ENCODE measurements at regions not wholly inside any gene's neighbourhood (a gene's known extent, or its start where the extent isn't known, plus 50 kb on each side); places are given as distances from the start of the nearest gene placed in this dataset.

DNA sequence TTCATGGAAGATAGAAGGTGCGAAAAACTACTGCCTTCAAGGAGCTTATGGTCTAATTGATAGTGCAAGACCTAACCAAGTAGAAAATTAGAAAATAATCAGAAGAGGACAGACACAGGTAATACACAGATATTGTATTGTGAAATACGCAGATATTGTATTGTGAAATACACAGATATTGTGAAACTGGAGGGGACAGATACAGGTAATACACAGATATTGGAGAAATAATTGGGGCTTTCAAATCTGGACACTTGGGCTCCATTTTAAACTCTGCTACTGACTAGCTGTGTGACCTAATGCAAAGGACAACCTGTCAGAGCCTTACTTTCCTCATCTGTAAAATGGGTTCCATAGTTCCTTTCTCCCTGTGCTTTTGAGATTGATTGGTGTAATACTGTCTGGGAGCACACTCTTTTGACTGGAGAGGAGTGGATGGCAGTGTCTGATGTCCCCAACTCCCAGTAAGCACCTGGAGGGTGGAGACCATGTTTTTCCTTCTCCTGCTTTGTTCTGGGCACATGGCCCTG, 272.8 kb downstream of the TLE3 start:
- no peak for DNase-seq

DNA sequence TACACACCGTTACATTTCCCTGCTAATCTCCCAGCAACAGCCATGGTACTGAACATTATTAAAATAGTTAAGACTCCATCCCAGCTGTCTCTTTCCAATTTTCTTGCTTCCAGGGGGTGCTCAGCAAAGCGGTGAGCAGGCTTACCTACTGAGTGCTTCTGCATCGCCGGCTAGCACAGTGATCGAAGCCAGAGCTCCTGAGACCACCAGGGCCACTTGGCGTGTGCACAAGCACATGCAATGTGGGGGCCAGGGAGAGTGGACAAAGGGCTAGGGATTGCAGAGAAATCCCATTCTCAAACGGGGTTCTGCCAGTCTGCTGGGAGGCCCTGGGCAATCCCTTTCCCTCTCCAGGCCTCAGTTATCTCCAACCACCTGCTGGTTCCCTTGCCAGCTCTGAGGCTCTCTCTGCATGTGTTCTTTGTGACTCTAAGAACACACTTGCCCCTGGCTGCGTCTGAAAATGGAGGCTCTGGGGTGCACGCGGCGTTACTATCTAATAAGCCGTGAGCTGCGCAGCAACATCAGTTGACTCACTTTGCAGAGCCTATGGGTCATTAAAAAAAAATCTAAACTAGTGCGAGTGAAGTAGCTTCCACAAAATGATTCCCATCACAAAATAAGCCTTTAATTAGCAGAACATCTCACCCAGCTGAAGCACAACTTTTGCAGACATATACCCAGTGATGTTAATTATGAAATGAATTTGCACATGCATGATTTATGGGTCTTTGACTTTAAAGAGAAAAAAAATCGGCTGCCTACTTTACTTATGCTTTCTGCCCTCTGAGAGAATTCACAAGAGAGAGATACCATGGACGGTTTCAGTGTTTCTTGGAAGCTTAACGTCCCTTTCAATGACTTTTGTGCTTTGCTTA, 271.5 kb downstream of the TLE3 start:
- no peak for DNase-seq

- no peak for DNase-seq
Measured at GRCh38 chr15:69826819-69827175, 270.9 kb downstream of the TLE3 start.

DNA sequence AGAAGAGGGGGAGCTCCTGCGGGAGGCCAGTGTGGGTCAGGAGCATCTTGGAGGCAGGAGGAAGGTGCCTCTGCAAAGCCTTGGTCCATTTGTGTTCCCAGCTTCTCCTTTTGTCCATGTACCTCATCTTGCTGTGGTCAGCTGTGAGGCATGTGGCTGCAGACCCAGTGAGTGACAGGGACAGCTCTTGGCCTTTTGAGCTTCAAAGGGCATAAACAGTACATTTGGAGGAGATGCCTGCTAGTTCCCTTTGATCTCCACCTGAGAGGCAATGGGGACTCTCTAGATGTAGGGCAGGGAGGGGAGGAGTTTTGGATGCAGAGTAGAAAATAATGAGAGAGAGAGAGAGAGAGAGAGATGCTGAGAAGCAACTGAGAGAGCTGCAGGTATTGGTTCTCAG, 270.0 kb downstream of the TLE3 start:
- no peak for DNase-seq

DNA sequence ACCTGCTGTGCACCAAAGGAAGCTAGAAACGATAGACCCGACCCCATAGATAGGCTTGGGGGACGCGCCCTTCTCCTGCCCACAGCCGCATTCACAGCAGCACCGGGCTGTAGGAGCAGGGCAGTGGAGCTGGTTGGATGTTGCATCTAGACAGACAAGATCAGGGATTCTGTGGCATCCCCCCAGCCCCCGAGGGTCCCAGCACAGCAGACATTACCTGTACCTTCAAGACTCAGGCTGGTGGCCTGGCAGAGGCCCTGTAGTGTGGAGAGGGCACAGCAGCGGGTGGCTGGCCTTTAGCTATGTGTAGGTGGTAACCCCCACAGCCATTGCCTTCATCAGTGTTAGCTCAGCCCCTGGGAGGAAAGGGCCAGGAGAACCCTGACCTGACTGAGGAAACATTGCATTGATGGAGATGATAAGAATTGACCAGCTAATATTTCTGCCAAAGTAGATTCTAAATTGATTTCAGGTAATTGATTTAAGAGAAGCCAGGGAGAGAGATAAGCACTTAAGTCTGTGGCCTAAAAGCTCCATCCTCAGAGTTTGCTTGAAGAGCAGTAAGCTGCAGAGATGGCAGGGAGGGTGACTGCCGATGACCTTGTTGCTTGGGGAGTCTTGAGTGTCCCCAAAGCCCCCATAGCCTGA, 269.4 kb downstream of the TLE3 start:
- no peak for DNase-seq

DNA sequence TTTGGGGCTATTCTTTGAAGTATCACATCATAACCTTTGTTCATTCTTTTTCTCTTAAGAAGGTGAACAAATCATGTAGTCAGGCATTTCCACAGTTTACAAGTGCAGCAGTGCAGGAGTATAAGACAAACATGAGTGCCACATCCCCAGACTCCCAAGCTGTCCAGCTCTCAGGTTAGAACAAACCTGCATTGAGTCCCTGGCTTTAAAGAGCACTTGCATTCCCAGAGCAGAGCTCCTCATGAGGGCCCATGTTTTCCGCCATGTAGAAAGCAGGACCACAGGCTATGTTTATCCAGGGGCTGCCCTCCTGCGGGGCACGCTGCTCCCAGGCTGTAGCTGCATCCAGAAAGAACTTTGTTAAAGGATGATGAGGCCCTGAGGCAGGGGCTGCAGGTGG, 267.7 kb downstream of the TLE3 start:
- no peak for DNase-seq

GRCh38 chr15:69830430-69830829, 267.3 kb downstream of the TLE3 start:
- no peak for DNase-seq

DNA sequence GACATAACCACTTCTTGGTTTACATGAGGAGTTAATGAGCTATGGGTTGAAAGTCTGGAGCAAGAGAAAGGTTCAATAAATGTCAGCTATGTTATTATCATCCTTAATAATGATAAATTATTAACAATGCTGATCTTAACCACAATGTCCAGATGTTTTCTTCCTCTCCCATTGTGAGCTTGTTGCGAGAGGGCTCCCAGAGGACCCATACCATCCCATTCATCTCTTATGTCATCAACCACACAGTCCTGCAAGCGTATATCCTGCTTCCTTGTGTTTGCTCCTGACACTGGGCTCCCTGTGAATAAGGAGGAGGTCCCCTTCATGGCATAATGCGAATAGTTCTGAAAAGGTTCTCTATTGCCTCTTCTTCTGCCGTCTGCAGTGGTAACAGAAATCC, 266.8 kb downstream of the TLE3 start:
- no peak for DNase-seq

DNA sequence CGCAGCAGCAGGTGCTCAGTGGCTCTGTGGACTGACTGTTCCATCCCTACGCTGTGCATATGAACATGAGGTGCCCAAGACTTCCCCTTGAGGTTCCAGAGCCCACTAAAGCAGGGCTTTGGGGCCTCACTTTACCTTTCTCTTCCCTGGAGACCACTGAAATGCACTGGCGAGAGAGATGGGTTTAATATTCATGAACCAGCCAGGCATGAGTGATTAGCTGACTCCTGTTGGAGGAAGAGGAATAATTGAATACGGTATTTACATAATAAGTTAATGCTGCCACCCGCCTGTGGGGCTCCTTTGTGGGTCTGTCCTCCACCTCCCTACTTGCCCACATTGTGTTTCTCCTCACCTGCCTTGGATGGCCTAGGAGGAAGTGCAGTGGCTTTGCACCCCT, 263.4 kb downstream of the TLE3 start:
- no peak for DNase-seq

- DNase-seq: no peak
Measured at GRCh38 chr15:69834761-69835160, 263.0 kb downstream of the TLE3 start.

GRCh38 chr15:69836048-69836447, 261.7 kb downstream of the TLE3 start:
- no peak for DNase-seq

DNA sequence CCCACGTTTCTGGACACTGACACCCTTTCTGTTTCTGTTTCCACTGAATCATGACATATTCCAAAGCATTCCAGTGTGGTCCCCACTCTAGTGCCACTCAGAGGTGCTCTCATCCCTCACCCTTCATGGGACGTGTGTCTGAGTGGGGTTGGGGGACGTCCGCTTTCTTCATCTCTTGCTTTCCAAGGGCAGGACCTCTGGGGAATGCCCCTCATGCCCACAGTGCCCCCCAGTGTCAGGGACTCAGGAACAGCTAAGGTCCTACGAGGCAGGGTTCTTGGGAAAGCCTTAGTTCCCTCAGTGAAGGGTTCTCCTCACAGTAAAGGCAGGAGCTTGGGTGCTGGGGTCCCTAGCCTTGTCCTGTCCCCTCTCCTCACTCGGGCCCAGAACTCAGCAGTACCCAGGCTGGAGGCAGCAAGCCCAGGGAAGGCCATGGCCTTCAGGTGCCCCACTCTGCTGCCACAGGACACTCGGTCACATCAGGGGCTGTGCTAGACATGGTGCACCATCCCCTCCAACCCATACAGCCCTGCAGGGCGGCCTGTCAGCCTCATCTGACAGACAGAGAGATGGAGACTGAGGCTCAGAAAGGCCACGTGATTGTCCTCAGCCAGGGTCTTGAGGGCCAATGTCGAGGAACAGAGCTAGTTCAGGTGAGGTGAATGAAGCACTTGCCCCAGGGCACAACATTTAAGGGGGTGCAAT, 261.0 kb downstream of the TLE3 start:
- no peak for DNase-seq

GRCh38 chr15:69838338-69838737, 259.4 kb downstream of the TLE3 start:
- DNase-seq: no peak

- DNase-seq: no peak
Measured at GRCh38 chr15:69838994-69839393, 258.7 kb downstream of the TLE3 start.

- DNase-seq: no peak
Measured at GRCh38 chr15:69841113-69841828, 256.4 kb downstream of the TLE3 start.

- no peak for DNase-seq
Measured at GRCh38 chr15:69842851-69843250, 254.9 kb downstream of the TLE3 start.

- DNase-seq: no peak
Measured at GRCh38 chr15:69843276-69843899, 254.3 kb downstream of the TLE3 start.

GRCh38 chr15:69843900-69844304, 253.8 kb downstream of the TLE3 start:
- no peak for DNase-seq

- DNase-seq: no peak
Measured at GRCh38 chr15:69845159-69845558, 252.6 kb downstream of the TLE3 start.

DNA sequence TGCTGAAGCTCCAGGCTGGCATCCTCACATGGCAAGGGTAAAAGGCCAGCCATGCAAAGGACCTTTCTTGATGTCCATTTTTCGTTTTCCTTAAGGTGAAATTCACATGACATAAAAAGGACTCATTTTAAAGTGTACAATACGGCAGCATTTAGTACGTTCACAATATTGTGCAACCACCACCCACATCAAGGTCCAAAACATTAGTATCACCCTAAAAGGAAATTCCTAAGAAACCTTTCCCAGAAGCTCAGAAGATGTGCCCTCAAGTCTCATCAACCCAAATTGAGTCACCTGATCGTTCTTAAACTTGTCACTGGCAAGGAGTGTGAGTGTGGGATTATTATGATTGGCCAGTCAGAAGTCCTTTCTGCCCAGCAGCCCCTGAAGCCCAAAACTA, 250.1 kb downstream of the TLE3 start:
- DNase-seq: no peak

DNA sequence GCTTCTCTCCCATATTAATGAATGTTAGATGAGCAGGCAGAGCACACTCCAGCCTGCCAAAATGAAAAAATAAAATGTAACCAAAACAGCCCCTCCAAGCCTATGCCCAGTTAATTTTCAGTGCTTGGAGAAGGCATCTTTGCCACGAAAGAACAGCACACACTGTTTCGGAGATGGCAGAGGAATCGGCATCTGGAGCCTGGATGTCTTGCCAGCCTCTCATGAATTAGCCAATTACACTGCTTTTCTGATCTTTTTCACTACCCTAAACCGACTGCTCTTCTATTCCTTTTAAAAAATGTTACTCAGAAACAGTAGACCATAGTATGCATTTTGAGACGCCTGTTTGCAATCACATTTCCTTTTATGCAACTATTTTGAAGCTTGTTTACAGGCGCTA, 249.6 kb downstream of the TLE3 start:
- no peak for DNase-seq

DNA sequence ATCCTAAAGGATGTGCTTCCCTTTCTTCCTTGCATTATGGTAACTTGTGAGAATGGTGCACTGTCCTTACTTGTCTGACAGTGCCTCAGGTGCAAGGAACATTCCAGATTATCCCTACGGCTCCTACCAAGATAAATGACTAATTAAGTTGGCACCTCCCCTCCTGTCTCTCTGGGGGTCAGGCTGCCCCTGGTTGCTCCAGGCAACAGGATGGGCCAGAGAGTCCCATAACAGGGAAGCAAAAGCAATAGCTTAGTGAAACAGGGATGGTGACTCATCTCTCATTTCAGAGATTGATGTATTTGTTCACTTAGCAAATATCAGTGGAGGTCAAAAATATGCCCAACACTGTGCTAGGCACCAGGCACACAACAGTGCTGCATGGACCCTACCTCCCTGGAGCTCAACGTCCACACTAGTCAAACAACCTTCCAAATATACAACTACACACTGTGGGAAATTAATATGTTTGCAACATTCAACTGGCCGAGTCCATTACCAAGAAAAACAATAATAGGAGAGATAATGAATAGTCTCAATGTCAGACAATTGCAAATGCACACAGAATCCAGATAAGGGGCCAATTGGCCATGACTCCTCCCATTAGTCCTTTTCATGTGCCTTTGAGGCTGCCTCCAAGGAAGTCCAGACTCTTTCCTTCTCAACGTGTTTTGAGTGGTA, 249.0 kb downstream of the TLE3 start:
- DNase-seq: no peak

Data from effector CD8-positive, alpha-beta T cell (primary cell).